SW480 (cell line): ENCODE measurements at regions not wholly inside any gene's neighbourhood (a gene's known extent, or its start where the extent isn't known, plus 50 kb on each side); places are given as distances from the start of the nearest gene placed in this dataset.
A peak's percentile ranks its signal among the peaks of the same experiment; 100 is the strongest.
"Not testable (repeated sequence)": the region's sequence is repeated elsewhere in the genome, so short reads cannot be mapped to it uniquely, and the experiment has no call there.

ENCODE experiments used
- DNase-seq: peaks from one replicate; pipeline ENCODE4 v3.0.0-alpha.2; 2016; ENCODE audit warnings: low spot score

GRCh38 chr5:93682471-93683404 is 58.7 kb downstream of the POU5F2 start:
- DNase-seq: not testable (repeated sequence)

GRCh38 chr5:93681432-93681831 is 60.0 kb downstream of the POU5F2 start:
- DNase-seq: no peak

GRCh38 chr5:93677359-93677891 is 64.0 kb downstream of the POU5F2 start:
- peak; percentile 57 for DNase-seq

GRCh38 chr5:93676704-93677103 is 64.7 kb downstream of the POU5F2 start:
- DNase-seq: no peak

- no peak for DNase-seq
Observed at GRCh38 chr5:93675460-93676450, 65.6 kb downstream of the POU5F2 start.

GRCh38 chr5:93674866-93675459 is 66.4 kb downstream of the POU5F2 start:
- no peak for DNase-seq

GRCh38 chr5:93674138-93674537 is 67.3 kb downstream of the POU5F2 start:
- DNase-seq: no peak

GRCh38 chr5:93673316-93673954 is 68.0 kb downstream of the POU5F2 start:
- no peak for DNase-seq

GRCh38 chr5:93665648-93666047 is 75.8 kb downstream of the POU5F2 start:
- DNase-seq: no peak

- DNase-seq: no peak
Observed at GRCh38 chr5:93660677-93661076, 77.7 kb downstream of the NR2F1 start.

- no peak for DNase-seq
Observed at GRCh38 chr5:93658044-93658443, 75.0 kb downstream of the NR2F1 start.

GRCh38 chr5:93654676-93655075 is 71.7 kb downstream of the NR2F1 start:
- no peak for DNase-seq

GRCh38 chr5:93653716-93654115 is 70.7 kb downstream of the NR2F1 start:
- no peak for DNase-seq

GRCh38 chr5:93649234-93649900 is 66.3 kb downstream of the NR2F1 start:
- no peak for DNase-seq

GRCh38 chr5:93644760-93645159 is 61.7 kb downstream of the NR2F1 start:
- DNase-seq: no peak
